Neuronal stem cell (in vitro differentiated cells): ENCODE measurements at regions not wholly inside any gene's neighbourhood (a gene's known extent, or its start where the extent isn't known, plus 50 kb on each side); places are given as distances from the start of the nearest gene placed in this dataset.
"Not testable (repeated sequence)": the region's sequence is repeated elsewhere in the genome, so short reads cannot be mapped to it uniquely, and the experiment has no call there.

ENCODE experiments used
- DNase-seq: peaks from one replicate; pipeline ENCODE4 v3.0.0-alpha.2; 2013; ENCODE audit warnings: low spot score
- H2AFZ ChIP-seq: one replicate; pipeline ENCODE4 v1.6.1; 2013; ENCODE audit warnings: mild to moderate bottlenecking, low read length, inconsistent platforms
- H2AK5ac ChIP-seq: 2 replicates; pipeline ENCODE4 v1.6.1; 2013; ENCODE audit warnings: low read depth, mild to moderate bottlenecking, inconsistent platforms, low read length, moderate library complexity, mixed read lengths
- H2BK120ac ChIP-seq: 2 replicates; pipeline ENCODE4 v1.6.1; 2013; ENCODE audit warnings: low read depth, mild to moderate bottlenecking, inconsistent platforms, low read length, moderate library complexity, mixed read lengths
- H2BK12ac ChIP-seq: one replicate; pipeline ENCODE4 v1.6.1; 2013; ENCODE audit warnings: low read length, inconsistent platforms
- H2BK15ac ChIP-seq: 2 replicates; pipeline ENCODE4 v1.6.1; 2013; ENCODE audit warnings: mild to moderate bottlenecking, low read length, inconsistent platforms, mixed read lengths
- H2BK5ac ChIP-seq: one replicate; pipeline ENCODE4 v1.6.1; 2013; ENCODE audit warnings: inconsistent platforms, mild to moderate bottlenecking, low read length, moderate library complexity
- H3K14ac ChIP-seq: one replicate; pipeline ENCODE4 v1.6.1; 2013; ENCODE audit warnings: low read length, inconsistent platforms
- H3K18ac ChIP-seq: 2 replicates; pipeline ENCODE4 v1.6.1; 2013; ENCODE audit warnings: low read length, inconsistent platforms
- H3K23ac ChIP-seq: 2 replicates; pipeline ENCODE4 v1.6.1; 2013; ENCODE audit warnings: low read depth, mild to moderate bottlenecking, mixed read lengths, low read length, inconsistent platforms; ENCODE audit not compliant: poor library complexity
- H3K27ac ChIP-seq: replicated peaks from 3 replicates; pipeline ENCODE4 v1.5.1; 2013; ENCODE audit warnings: low read length, inconsistent platforms
- H3K27me3 ChIP-seq, 3 experiments: 2 replicates each; pipeline ENCODE4 v1.6.1; 2013; ENCODE audit warnings: low read length in 3 of 3, mild to moderate bottlenecking in 2 of 3, inconsistent platforms in 1 of 3, low read depth in 1 of 3, mixed read lengths in 1 of 3, moderate library complexity in 1 of 3; ENCODE audit not compliant: control insufficient read depth in 3 of 3, insufficient read depth in 3 of 3
- H3K36me3 ChIP-seq, 2 donors: replicated peaks in 1 of 2; 2 replicates each; pipeline ENCODE4 v1.6.1; 2013; ENCODE audit warnings: low read length in 2 of 2; ENCODE audit not compliant: control insufficient read depth in 2 of 2, insufficient read depth in 2 of 2
- H3K4ac ChIP-seq: 2 replicates; pipeline ENCODE4 v1.6.1; 2013; ENCODE audit warnings: inconsistent platforms, mild to moderate bottlenecking, low read length, moderate library complexity
- H3K4me1 ChIP-seq, 2 donors: 1 replicate in 1 of 2; 2 replicates in 1 of 2; pipeline ENCODE4 v1.6.1; 2013; ENCODE audit warnings: low read length in 2 of 2, low read depth in 1 of 2; ENCODE audit not compliant: control insufficient read depth in 2 of 2, insufficient read depth in 1 of 2
- H3K4me2 ChIP-seq: one replicate; pipeline ENCODE4 v1.6.1; 2013; ENCODE audit warnings: mild to moderate bottlenecking, low read length, inconsistent platforms; ENCODE audit not compliant: insufficient read depth, poor library complexity, severe bottlenecking
- H3K4me3 ChIP-seq, 2 donors: 2 replicates each; pipeline ENCODE4 v1.5.1; 2013; ENCODE audit warnings: low read length in 2 of 2, mild to moderate bottlenecking in 2 of 2, inconsistent platforms in 1 of 2, moderate library complexity in 1 of 2
- H3K79me1 ChIP-seq: one replicate; pipeline ENCODE4 v1.6.1; 2013; ENCODE audit warnings: low read depth, mild to moderate bottlenecking, inconsistent platforms, low read length, moderate library complexity
- H3K9ac ChIP-seq: one replicate; pipeline ENCODE4 v1.6.1; 2013; ENCODE audit warnings: mild to moderate bottlenecking, low read depth, low read length, inconsistent platforms; ENCODE audit not compliant: poor library complexity
- H3K9me3 ChIP-seq, 2 donors: replicated peaks in 1 of 2; 2 replicates each; pipeline versions ENCODE3 to v1.6.1; 2013; ENCODE audit warnings: low read length in 2 of 2, mild to moderate bottlenecking in 2 of 2, inconsistent platforms in 1 of 2, low read depth in 1 of 2, mixed read lengths in 1 of 2, moderate library complexity in 1 of 2; ENCODE audit not compliant: control insufficient read depth in 2 of 2, insufficient read depth in 1 of 2
- H4K8ac ChIP-seq: one replicate; pipeline ENCODE4 v1.6.1; 2013; ENCODE audit warnings: low read depth, mild to moderate bottlenecking, inconsistent platforms, low read length, moderate library complexity
- H4K91ac ChIP-seq: one replicate; pipeline ENCODE4 v1.6.1; 2013; ENCODE audit warnings: low read length, low read depth, mild to moderate bottlenecking, inconsistent platforms; ENCODE audit not compliant: poor library complexity
- WGBS, 2 donors: extraction: QIAGEN DNeasy Blood & Tissue Kit; methylation state at CpG; one replicate each; pipeline ENCODE4 v1.1.7; 2013; ENCODE audit warnings: missing lambda C conversion rate in 2 of 2, mixed read lengths in 1 of 2; ENCODE audit not compliant: insufficient read length in 2 of 2, insufficient replicate concordance in 1 of 2; ENCODE audit errors: extremely low coverage in 2 of 2; 5-methylcytosine and 5-hydroxymethylcytosine counted together

GRCh38 chr6:115121513-115121912 is 778.7 kb upstream of the HS3ST5 start:
- not testable (repeated sequence) for H3K18ac ChIP-seq, H3K9me3 ChIP-seq, H2AK5ac ChIP-seq, H2BK5ac ChIP-seq, H4K8ac ChIP-seq, H2BK120ac ChIP-seq, H3K36me3 ChIP-seq, DNase-seq, H3K4ac ChIP-seq, H3K4me3 ChIP-seq, H3K79me1 ChIP-seq, H2BK15ac ChIP-seq, H3K27me3 ChIP-seq, H3K9ac ChIP-seq, H4K91ac ChIP-seq, H3K14ac ChIP-seq, H3K4me1 ChIP-seq, H3K27ac ChIP-seq, H2BK12ac ChIP-seq, H3K4me2 ChIP-seq, H3K23ac ChIP-seq, H2AFZ ChIP-seq
- no CpG with 5 or more reads among the region's 11 CpGs for WGBS, 2 donors

- Histone ChIP-seq H3K9me3 (no peaks in the 10 kb centered on the region), H3K79me1 (no peaks in the 10 kb centered on the region), H3K36me3 (no peaks in the 10 kb centered on the region), H3K9ac (no peak overlapping the region), H3K27ac (no peak overlapping the region), H2AFZ (no peak overlapping the region), H4K91ac (no peak overlapping the region), H2BK5ac (no peak overlapping the region), H3K4me2 (no peak overlapping the region), H3K4me1 (no peaks in the 10 kb centered on the region), H3K14ac (no peak overlapping the region), H2BK120ac (no peak overlapping the region), H3K4ac (no peak overlapping the region), H2AK5ac (no peak overlapping the region), H3K23ac (no peak overlapping the region), H2BK15ac (no peak overlapping the region), H3K27me3 (no peaks in the 10 kb centered on the region), H3K4me3 (no peak overlapping the region), H4K8ac (no peak overlapping the region), H2BK12ac (no peak overlapping the region), H3K18ac (no peak overlapping the region)
- no CpG with 5 or more reads among the region's 1 CpG for WGBS, 2 donors
- no peak for DNase-seq
Measured at GRCh38 chr6:115120391-115120790, 777.6 kb upstream of the HS3ST5 start.

GRCh38 chr6:115091461-115091860 is 748.6 kb upstream of the HS3ST5 start:
- H2BK15ac ChIP-seq, result no peak overlapping the region
- no peaks in the 10 kb centered on the region for H3K9me3 ChIP-seq
- H2BK120ac ChIP-seq, result no peak overlapping the region
- H2BK12ac ChIP-seq, result no peak overlapping the region
- no peak overlapping the region for H3K4me3 ChIP-seq
- H2AK5ac ChIP-seq, result no peak overlapping the region
- no peak overlapping the region for H2BK5ac ChIP-seq
- no CpG with 5 or more reads among the region's 2 CpGs for WGBS, 2 donors
- H3K27ac ChIP-seq, result no peak overlapping the region
- H3K4ac ChIP-seq, result no peak overlapping the region
- no peak for DNase-seq
- no peaks in the 10 kb centered on the region for H3K79me1 ChIP-seq
- no peak overlapping the region for H3K14ac ChIP-seq
- peak overlapping the region; percentile 10 for H2AFZ ChIP-seq
- H3K18ac ChIP-seq, result no peak overlapping the region
- H4K8ac ChIP-seq, result no peak overlapping the region
- no peak overlapping the region for H4K91ac ChIP-seq
- H3K36me3 ChIP-seq, result no peaks in the 10 kb centered on the region
- no peak overlapping the region for H3K9ac ChIP-seq
- H3K4me2 ChIP-seq, result no peak overlapping the region
- peaks cover 0 to 8% of the 10 kb centered on the region in 2 donors for H3K4me1 ChIP-seq
- no peaks in the 10 kb centered on the region for H3K27me3 ChIP-seq
- no peak overlapping the region for H3K23ac ChIP-seq

DNA sequence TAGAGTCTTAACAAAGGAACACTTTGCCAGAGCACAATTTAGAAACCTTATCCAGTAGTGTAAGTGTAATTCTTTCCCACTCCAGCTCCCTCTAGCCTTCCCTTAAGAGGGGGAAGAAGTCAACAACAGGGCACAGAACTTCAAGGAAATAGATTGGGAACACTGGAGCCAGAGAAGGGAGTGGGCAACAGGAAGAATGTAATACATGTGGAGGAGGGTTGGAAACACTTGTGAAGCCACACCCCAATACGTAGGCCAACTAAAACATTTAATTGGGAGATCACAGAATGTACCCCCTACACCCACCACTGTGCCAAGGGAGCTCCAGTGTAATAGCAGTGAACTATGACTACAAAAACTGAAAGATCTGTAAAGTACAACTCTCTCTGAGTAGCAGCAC is 735.7 kb upstream of the HS3ST5 start:
- Histone ChIP-seq H3K4me1 (no peaks in the 10 kb centered on the region), H3K18ac (no peak overlapping the region), H3K27me3 (no peaks in the 10 kb centered on the region), H2BK12ac (no peak overlapping the region), H4K91ac (no peak overlapping the region), H3K23ac (no peak overlapping the region), H2AK5ac (no peak overlapping the region), H3K14ac (no peak overlapping the region), H2BK15ac (no peak overlapping the region), H3K4me2 (no peak overlapping the region), H3K27ac (no peak overlapping the region), H3K9ac (no peak overlapping the region), H3K9me3 (no peaks in the 10 kb centered on the region), H3K36me3 (no peaks in the 10 kb centered on the region), H2BK5ac (no peak overlapping the region), H2AFZ (no peak overlapping the region), H3K79me1 (no peaks in the 10 kb centered on the region), H3K4me3 (no peak overlapping the region), H4K8ac (no peak overlapping the region), H3K4ac (no peak overlapping the region), H2BK120ac (no peak overlapping the region)
- no peak for DNase-seq
- WGBS, 2 donors, result no CpG with 5 or more reads among the region's 1 CpG
